C4-2B (cell line): ENCODE measurements at regions not wholly inside any gene's neighbourhood (a gene's known extent, or its start where the extent isn't known, plus 50 kb on each side); places are given as distances from the start of the nearest gene placed in this dataset.

ENCODE experiments used
- ZFX ChIP-seq: fragments of 450-650 bp; IDR thresholded peaks from 2 replicates; pipeline ENCODE4 v1.6.1; 2017
- TF ChIP-seq, protein P1 (sequence below): fragments of 450-650 bp; conservative IDR thresholded peaks from 2 replicates; pipeline ENCODE4 v1.5.1; 2017; ENCODE audit warnings: mild to moderate bottlenecking

GRCh38 chr9:106077731-106078130 lies 383.4 kb downstream of the TMEM38B start:
- TF ChIP-seq, protein P1, sequence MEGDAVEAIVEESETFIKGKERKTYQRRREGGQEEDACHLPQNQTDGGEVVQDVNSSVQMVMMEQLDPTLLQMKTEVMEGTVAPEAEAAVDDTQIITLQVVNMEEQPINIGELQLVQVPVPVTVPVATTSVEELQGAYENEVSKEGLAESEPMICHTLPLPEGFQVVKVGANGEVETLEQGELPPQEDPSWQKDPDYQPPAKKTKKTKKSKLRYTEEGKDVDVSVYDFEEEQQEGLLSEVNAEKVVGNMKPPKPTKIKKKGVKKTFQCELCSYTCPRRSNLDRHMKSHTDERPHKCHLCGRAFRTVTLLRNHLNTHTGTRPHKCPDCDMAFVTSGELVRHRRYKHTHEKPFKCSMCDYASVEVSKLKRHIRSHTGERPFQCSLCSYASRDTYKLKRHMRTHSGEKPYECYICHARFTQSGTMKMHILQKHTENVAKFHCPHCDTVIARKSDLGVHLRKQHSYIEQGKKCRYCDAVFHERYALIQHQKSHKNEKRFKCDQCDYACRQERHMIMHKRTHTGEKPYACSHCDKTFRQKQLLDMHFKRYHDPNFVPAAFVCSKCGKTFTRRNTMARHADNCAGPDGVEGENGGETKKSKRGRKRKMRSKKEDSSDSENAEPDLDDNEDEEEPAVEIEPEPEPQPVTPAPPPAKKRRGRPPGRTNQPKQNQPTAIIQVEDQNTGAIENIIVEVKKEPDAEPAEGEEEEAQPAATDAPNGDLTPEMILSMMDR, result no peak
- TF ChIP-seq ZFX, result no peak
